GM19372 (cell line): ENCODE measurements at regions not wholly inside any gene's neighbourhood (a gene's known extent, or its start where the extent isn't known, plus 50 kb on each side); places are given as distances from the start of the nearest gene placed in this dataset.
"Not testable (repeated sequence)": the region's sequence is repeated elsewhere in the genome, so short reads cannot be mapped to it uniquely, and the experiment has no call there.

Source experiments
- ATAC-seq: cut with Tn5 transposase; IDR thresholded peaks from one replicate; pipeline ENCODE4 v1.9.1; 2021; ENCODE audit warnings: mild to moderate bottlenecking, low read depth, moderate library complexity; ENCODE audit not compliant: unreplicated experiment

DNA sequence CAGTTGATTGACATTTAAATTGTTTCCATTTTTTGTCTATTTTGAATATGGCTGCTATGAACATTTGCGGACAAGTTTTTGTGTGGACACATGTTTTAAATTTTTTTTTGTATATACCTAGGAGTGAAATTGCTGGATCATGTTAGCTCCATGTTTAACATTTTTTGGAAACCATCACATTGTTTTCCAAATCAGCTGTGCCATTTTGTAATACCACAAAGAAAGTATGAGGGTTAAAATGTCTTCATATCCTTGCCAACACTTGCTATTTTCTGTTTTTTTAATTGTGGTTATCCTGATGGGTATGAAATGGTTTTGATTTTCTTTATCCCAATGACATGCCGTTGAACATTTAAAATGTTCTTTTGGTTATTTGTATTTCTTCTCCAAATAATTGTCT is 52.1 kb downstream of the CARTPT start:
- no peak for ATAC-seq

DNA sequence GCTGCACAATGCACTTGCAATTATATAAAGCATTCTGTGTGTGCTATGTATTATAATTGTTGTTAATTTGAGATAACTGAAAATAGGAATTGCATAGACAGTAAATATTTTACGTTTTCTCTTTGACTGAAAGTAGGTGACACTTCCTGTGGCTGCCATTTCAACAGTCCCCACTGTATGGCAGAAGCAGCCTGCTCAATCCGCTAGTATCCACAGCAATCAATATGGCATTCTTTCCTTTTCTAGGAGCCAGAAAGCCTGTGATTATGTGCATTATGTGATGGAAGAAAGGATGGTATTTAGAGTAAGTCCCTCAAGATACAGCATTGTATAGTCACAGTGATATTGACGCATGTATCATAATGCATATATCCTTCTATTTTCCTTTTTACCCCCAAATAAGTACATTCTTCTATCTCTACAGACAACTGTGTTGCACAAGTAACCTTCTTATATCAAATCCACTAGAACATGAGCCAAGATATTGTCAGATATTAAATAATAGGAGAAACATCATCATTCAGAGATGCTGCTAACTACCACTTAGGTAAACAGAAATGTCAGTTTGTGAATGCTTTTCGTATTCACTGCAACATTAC is 59.7 kb downstream of the CARTPT start:
- no peak for ATAC-seq

DNA sequence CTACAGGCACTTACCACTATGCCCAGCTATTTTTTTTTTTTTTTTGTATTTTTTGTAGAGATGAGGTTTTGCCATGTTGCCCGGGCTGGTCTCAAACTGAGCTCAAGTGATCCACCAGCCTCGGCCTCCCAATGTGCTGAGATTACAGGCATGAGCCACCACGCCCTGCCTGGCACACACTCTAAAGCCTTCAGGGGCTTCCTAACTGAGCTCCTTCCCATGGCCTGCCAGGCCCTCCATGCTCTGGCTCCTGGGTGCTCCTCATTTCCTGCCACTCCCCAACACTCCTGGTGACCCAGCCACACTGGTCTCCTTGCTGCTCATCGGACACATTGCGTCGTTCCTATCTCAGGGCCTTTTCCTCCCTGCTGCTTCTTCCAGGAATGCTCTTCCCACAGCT is 61.5 kb downstream of the CARTPT start:
- ATAC-seq = no peak

DNA sequence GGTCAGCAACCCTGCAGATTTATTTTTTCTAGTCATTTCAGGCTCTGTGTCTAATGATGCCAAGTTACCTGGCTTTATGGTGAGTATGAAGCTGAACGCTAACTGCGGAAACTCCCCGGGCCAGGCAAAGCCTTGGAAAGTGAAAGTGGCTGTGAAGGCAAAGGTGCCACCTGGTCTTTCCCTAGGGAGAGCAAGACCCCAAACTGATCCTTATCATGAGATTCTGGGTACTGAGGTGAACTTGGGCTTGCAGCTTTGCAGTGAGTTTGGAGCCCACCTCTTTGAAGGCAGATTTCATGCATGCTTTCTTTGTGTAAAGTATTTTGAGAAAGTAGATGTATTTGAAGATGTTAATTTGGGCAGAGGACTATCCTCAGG is 63.3 kb downstream of the CARTPT start:
- no peak for ATAC-seq

DNA sequence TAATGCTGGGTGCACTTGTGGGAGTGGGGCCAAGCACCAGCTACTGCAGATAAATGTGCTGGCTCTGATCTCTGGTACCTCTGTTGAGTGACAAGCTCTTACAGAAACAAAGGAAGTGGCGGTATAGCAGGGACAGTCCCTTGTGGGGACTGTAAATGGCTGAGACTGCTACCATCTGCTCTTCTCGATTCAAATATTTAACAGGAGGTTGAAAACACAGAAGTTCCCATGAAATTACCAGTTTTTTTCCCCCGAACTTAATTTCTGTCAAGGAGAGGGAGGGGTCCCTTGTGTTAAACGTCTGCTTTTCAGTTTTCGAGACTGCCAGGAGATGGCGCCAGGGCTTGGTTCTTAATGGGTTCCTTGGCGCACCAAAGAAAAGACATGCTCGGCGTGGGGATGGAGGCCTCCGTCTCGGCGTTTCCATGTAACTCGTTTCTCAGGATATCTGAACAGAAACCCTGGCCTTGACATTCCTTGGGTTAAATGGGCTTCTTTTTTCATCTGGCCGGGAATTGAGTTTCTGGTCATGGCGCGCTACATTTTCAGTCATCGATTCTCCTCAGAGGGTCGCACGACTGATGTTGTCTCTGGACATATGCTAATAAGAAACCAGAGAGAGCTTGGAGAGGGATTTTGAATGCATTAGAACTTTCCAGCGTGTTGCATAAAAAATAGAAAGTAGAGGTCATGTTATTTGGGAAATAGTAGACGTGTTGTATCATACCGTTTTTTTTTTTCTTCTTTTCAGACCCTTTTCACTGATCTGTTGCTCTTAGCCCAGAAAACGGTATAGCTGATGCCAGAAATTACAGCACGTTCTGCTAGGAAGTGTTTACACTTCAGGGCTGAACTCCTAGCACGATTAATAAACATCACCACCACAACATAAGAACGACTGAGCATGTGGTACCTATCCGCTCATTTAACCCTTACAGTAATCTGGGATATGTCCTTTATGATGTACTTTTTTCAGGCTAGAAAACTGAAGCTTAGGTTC is 64.0 kb downstream of the CARTPT start:
- ATAC-seq = peak; percentile 98

DNA sequence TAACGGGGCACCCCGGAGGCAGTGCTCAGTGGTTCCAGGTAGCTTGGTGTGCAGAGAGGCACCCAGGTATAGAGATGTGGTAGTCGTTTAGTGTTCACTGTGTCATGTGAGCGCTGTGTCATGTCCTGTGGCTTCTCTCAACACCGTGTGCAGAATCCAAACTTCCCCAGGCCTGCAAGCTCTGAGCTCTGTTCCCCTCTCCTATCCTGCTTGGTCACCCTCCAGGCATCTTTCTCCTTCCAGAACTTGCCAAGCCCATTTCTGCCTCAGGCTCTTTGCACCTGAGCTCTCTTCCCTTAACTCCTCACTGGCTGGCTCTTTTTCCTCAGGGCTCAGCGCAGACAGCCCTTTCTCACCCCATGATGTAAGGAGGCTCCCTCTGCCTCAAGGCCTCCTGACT is 64.8 kb downstream of the CARTPT start:
- ATAC-seq = no peak

DNA sequence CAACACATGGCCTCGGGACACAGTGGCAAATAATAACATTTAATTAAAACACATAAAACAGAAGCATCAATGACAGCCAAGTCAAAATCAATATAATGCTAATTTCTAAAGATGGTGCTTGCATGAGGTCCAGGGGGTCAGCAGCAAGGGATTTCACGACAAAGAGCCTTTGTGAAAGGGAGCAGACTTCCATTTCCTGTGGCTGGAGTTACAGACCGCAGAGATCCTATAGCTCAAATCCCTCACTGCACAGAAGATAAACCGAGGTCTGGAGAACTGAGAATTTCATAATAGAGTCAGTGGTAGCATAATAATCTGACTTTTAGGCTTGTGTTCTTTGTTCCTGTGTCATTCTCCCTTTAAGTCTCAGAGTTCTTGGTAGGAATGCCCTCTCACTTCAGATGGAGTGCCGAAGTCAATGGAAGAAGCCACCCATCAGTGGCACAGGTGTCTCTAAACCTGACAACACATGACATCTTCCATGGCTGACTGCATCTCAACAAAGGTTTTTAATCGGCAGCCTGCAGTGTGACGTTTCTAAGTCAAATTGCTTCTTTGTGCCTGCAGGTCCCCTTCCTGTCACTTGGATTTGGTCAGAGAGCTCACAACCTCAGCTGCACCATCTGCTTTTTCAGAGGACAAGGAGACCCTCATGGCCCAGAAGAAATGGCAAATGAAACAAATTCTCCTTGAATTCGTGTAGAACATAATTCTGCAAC is 67.4 kb downstream of the CARTPT start:
- ATAC-seq = no peak

DNA sequence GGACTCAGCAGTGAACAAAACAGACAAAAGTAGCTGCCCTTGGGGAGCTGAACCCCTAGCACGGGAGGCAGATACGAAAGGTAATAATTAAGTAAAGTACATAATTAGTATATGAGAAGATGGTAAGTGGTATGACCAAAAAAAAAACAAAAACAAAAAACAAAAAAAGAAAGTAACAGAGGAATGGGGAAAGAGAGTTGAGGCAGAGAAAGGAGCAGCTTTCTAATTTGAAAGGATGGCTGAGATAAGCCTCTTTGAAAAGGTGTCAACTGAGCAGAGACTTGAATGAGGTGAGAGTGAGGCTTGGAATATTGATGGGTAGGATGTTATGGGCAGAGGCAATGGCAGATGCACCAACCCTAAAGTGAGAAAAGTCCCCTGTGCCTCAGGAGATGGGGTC is 69.7 kb downstream of the CARTPT start:
- ATAC-seq = no peak

DNA sequence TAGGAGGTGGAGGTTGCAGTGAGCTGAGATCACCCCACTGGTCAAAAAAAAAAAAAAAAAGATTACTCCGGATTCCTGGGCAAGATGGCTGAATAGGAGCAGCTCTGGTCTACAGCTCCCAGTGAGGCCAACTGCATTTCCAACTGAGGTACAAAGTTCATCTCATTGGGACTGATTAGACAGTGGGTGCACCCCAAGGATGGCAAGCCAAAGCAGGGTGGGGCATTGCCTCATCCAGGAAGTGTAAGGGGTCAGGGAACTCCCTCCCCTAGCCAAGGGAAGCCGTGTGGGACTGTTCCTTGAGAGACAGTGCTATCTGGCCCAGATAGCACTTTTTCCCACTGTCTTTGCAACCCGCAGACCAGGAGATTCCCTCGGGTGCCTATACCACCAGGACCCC is 70.7 kb downstream of the CARTPT start:
- no peak for ATAC-seq

DNA sequence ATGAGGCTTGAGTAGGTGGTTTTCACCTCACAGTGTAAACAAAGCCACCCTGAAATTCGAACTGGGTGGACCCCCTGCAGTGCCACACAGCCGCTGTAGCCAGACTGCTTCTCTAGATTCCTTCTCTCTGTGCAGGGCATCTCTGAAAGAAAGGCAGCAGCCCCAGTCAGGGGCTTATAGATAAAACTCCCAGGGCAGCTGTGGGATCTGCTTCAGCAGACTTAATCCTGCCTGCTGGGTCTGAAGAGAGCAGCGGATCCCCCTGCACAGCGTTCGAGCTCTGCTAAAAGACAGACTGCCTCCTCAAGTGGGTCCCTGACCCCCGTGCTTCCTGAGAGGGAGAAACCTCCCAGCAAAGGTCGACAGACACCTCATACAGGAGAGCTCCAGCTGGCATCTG is 71.4 kb downstream of the CARTPT start:
- ATAC-seq = no peak

DNA sequence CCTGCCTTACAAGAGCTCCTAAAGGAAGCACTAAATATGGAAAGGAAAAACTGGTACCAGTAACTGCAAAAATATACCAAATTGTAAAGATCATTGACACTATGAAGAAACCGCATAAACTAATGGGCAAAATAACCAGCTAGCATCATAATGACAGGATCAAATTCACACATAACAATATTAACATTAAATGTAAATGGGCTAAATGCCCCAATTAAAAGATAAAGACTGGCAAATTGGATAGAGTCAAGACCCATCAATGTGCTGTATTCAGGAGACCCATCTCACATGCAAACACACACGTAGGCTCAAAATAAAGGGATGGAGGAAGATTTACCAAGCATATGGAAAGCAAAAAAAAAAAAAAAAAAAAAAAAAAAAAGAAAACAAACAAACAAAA is 73.0 kb downstream of the CARTPT start:
- not testable (repeated sequence) for ATAC-seq

DNA sequence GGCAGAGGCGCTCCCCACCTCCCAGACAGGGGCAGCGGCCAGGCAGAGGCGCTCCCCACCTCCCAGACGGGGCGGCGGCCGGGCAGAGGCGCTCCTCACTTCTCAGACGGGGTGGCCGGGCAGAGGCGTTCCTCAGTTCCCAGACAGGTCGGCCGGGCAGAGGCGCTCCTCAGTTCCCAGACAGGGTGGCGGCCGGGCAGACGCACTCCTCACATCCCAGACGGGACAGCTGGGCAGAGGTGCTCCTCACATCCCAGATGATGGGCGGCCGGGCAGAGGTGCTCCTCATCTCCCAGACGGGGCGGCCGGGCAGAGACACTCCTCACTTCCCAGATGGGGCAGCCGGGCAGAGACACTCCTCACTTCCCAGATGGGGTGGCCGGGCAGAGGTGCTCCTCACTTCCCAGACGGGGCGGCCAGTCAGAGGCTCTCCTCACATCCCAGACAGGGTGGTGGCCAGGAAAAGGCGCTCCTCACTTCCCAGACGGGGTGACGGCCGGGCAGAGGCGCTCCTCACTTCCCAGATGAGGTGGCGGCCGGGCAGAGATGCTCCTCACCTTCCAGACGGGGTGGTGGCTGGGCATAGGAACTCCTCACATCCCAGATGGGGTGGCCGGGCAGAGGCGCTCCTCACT is 75.1 kb downstream of the CARTPT start:
- ATAC-seq = no peak

DNA sequence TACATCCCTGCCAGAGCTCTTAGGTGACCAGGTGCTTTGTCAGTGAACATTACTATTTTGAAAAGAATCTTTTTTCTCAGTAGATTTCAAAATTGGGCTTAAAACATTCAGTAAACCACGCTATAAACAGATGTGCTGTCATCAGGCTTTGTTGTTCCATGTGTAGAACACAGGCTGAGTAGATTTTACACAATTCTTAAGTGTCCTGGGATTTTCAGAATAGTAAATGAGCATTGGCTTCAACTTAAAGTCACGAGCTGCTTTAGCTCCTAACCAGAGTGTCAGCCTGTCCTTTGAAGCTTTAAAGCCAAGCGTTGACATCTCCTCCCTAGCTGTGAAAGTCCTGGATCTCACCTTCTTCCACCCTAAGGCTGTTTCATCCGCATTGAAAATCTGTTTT is 83.6 kb downstream of the CARTPT start:
- no peak for ATAC-seq

DNA sequence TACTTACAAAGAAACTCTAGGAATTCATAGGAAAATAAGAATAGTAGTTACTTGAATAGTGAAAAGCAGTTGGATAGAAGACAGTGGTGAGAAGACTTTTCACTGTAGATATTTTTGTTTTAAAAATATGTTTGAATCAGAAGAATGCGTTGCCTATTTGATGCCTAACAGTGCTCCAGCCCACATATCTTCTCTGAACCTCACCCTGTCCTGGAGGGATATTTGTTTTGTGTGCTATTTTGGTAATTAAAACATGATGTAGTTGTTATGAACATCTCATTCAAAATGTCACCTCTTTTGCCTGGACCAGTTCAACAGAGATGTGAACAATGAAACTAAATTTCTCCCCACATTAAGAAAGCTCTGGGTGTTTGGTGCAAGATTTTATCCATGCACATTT is 87.6 kb downstream of the CARTPT start:
- ATAC-seq = no peak

DNA sequence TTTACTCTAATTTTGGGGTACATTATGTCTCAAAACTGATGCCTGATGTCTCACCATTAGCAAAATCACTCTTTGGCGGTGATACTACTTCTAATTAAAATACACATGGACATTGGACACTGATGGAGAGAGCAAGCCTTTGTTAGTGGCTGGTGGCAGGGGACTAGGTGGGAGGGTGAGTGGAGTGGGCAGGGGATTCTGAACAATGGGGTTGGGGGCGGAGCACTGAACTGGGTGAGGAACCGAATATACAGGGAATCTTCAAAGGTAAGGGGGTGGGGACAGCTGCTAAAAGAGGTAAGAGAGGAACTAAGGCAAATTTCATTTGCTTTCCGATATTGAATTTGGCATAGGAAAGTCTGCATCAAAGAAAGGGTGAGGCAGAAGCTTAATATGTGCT is 88.8 kb downstream of the CARTPT start:
- no peak for ATAC-seq

DNA sequence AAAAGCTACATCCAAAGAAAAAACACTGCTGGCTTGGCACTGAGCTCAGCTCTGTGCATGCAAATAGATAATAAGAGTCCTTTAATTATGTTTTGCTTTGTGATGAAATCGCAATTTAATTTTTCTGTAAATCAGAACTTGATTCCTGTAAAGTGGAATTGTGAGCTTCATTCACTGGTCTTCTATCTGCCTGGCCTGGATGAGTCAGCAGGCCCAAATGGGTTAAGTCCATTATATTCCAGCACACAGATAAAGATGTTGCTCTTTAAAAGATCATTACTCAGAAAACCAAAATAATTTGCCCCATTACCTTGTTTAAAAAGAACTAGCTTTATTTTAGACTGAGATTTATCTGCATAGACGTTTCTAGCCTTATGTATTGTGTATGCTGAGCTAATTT is 90.4 kb downstream of the CARTPT start:
- no peak for ATAC-seq

DNA sequence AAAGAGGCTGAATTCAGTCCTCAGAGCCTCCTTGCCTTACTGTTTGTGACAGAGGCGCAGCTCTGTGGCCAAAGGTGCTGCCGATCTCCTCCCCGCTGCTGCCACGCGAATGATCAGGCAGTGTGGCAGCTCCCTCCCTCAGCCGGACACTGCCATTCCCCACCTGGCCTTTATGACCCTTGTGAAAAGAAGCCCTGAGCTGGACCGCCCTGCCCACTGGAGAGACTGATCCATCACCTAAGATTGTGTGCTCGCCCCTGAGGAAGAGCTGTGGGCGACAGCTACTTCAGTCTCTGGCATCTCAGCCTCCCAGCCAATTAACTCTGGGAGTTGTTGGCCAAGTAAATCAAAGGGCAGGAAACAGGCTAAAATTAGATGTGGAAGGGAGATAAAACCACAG is 90.9 kb downstream of the CARTPT start:
- no peak for ATAC-seq

DNA sequence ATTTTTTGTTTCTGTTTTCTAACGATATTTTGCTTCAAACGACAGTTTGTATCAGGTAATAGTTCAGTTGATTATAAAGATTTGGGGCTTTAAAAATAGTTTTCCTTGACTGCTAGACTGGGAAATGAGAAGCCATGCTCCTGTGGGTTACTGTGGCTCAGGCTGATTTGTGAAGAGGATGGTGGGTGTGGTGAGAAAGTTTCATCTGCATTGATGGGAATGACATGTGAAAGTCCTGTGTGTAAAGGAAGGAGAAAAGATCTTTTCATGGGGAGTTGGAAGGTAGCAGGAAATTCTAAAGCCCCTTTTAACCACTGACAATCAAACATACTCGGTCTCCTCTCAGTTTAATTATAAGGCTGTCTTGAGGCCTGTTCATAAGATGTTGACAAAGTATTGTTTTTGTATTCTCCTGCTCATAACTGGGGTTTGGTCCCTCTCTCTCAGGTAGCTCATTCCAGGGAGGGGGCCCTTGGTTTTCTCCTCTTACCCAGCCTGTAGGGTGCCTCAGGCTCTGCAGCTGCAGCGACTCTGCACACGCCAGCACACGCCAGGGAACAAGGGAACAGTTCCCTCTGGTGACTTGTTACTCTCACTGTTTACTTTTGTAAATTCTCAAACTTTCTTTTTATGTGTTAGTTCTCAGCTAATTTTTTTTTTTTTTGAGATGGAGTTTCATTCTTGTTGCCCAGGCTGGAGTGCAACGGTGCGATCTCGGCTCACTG is 91.6 kb downstream of the CARTPT start:
- ATAC-seq = no peak

DNA sequence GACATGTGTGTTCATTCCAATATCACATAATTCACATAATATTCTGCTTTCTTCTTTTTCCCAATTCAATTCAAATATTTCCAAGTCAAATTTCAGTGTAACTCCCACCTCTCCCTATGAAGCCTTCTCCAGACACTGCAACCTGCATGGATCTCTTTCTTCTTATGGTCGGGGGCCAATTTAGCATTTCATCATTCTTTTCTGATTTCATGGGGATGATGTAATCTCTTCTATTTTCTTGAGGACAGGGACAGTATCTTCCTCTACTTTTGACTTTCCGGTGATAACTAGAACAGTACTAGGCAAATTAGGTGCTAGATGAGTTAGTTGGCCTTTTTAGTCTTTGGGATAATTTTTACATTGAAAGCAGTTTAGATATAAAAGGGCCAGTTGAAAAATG is 92.7 kb downstream of the CARTPT start:
- ATAC-seq = no peak

DNA sequence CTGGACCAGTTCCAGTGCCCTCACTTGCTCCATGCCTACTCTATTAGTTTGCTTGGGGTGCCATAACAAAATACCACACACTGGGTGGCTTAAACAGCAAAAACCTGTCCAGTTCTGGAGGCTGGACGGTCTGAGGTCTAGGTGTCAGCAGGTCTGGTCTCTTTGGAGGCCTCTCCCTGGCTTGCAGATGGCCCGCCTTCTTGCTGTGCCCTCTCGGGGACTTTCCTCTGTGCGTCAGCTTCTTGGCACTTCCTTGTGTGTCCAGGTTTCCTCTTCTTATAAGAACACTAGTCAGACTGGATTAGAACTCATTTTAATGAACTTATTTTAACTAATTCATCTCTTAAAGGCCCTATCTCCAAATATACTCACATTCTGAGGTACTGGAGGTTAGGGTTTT is 97.2 kb downstream of the CARTPT start:
- ATAC-seq = no peak
